Neuronal stem cell (in vitro differentiated cells): ENCODE measurements at regions not wholly inside any gene's neighbourhood (a gene's known extent, or its start where the extent isn't known, plus 50 kb on each side); places are given as distances from the start of the nearest gene placed in this dataset.

Experiments used
- DNase-seq: peaks from one replicate; pipeline ENCODE4 v3.0.0-alpha.2; 2013; ENCODE audit warnings: low spot score
- H2AFZ ChIP-seq: one replicate; pipeline ENCODE4 v1.6.1; 2013; ENCODE audit warnings: mild to moderate bottlenecking, low read length, inconsistent platforms
- H2AK5ac ChIP-seq: 2 replicates; pipeline ENCODE4 v1.6.1; 2013; ENCODE audit warnings: low read depth, mild to moderate bottlenecking, inconsistent platforms, low read length, moderate library complexity, mixed read lengths
- H2BK120ac ChIP-seq: 2 replicates; pipeline ENCODE4 v1.6.1; 2013; ENCODE audit warnings: low read depth, mild to moderate bottlenecking, inconsistent platforms, low read length, moderate library complexity, mixed read lengths
- H2BK12ac ChIP-seq: one replicate; pipeline ENCODE4 v1.6.1; 2013; ENCODE audit warnings: low read length, inconsistent platforms
- H2BK15ac ChIP-seq: 2 replicates; pipeline ENCODE4 v1.6.1; 2013; ENCODE audit warnings: mild to moderate bottlenecking, low read length, inconsistent platforms, mixed read lengths
- H2BK5ac ChIP-seq: one replicate; pipeline ENCODE4 v1.6.1; 2013; ENCODE audit warnings: inconsistent platforms, mild to moderate bottlenecking, low read length, moderate library complexity
- H3K14ac ChIP-seq: one replicate; pipeline ENCODE4 v1.6.1; 2013; ENCODE audit warnings: low read length, inconsistent platforms
- H3K18ac ChIP-seq: 2 replicates; pipeline ENCODE4 v1.6.1; 2013; ENCODE audit warnings: low read length, inconsistent platforms
- H3K23ac ChIP-seq: 2 replicates; pipeline ENCODE4 v1.6.1; 2013; ENCODE audit warnings: low read depth, mild to moderate bottlenecking, mixed read lengths, low read length, inconsistent platforms; ENCODE audit not compliant: poor library complexity
- H3K27ac ChIP-seq: replicated peaks from 3 replicates; pipeline ENCODE4 v1.5.1; 2013; ENCODE audit warnings: low read length, inconsistent platforms
- H3K27me3 ChIP-seq, 3 experiments: 2 replicates each; pipeline ENCODE4 v1.6.1; 2013; ENCODE audit warnings: low read length in 3 of 3, mild to moderate bottlenecking in 2 of 3, inconsistent platforms in 1 of 3, low read depth in 1 of 3, mixed read lengths in 1 of 3, moderate library complexity in 1 of 3; ENCODE audit not compliant: control insufficient read depth in 3 of 3, insufficient read depth in 3 of 3
- H3K36me3 ChIP-seq, 2 donors: replicated peaks in 1 of 2; 2 replicates each; pipeline ENCODE4 v1.6.1; 2013; ENCODE audit warnings: low read length in 2 of 2; ENCODE audit not compliant: control insufficient read depth in 2 of 2, insufficient read depth in 2 of 2
- H3K4ac ChIP-seq: 2 replicates; pipeline ENCODE4 v1.6.1; 2013; ENCODE audit warnings: inconsistent platforms, mild to moderate bottlenecking, low read length, moderate library complexity
- H3K4me1 ChIP-seq, 2 donors: 1 replicate in 1 of 2; 2 replicates in 1 of 2; pipeline ENCODE4 v1.6.1; 2013; ENCODE audit warnings: low read length in 2 of 2, low read depth in 1 of 2; ENCODE audit not compliant: control insufficient read depth in 2 of 2, insufficient read depth in 1 of 2
- H3K4me2 ChIP-seq: one replicate; pipeline ENCODE4 v1.6.1; 2013; ENCODE audit warnings: mild to moderate bottlenecking, low read length, inconsistent platforms; ENCODE audit not compliant: insufficient read depth, poor library complexity, severe bottlenecking
- H3K4me3 ChIP-seq, 2 donors: 2 replicates each; pipeline ENCODE4 v1.5.1; 2013; ENCODE audit warnings: low read length in 2 of 2, mild to moderate bottlenecking in 2 of 2, inconsistent platforms in 1 of 2, moderate library complexity in 1 of 2
- H3K79me1 ChIP-seq: one replicate; pipeline ENCODE4 v1.6.1; 2013; ENCODE audit warnings: low read depth, mild to moderate bottlenecking, inconsistent platforms, low read length, moderate library complexity
- H3K9ac ChIP-seq: one replicate; pipeline ENCODE4 v1.6.1; 2013; ENCODE audit warnings: mild to moderate bottlenecking, low read depth, low read length, inconsistent platforms; ENCODE audit not compliant: poor library complexity
- H3K9me3 ChIP-seq, 2 donors: replicated peaks in 1 of 2; 2 replicates each; pipeline versions ENCODE3 to v1.6.1; 2013; ENCODE audit warnings: low read length in 2 of 2, mild to moderate bottlenecking in 2 of 2, inconsistent platforms in 1 of 2, low read depth in 1 of 2, mixed read lengths in 1 of 2, moderate library complexity in 1 of 2; ENCODE audit not compliant: control insufficient read depth in 2 of 2, insufficient read depth in 1 of 2
- H4K8ac ChIP-seq: one replicate; pipeline ENCODE4 v1.6.1; 2013; ENCODE audit warnings: low read depth, mild to moderate bottlenecking, inconsistent platforms, low read length, moderate library complexity
- H4K91ac ChIP-seq: one replicate; pipeline ENCODE4 v1.6.1; 2013; ENCODE audit warnings: low read length, low read depth, mild to moderate bottlenecking, inconsistent platforms; ENCODE audit not compliant: poor library complexity
- WGBS, 2 donors: extraction: QIAGEN DNeasy Blood & Tissue Kit; methylation state at CpG; one replicate each; pipeline ENCODE4 v1.1.7; 2013; ENCODE audit warnings: missing lambda C conversion rate in 2 of 2, mixed read lengths in 1 of 2; ENCODE audit not compliant: insufficient read length in 2 of 2, insufficient replicate concordance in 1 of 2; ENCODE audit errors: extremely low coverage in 2 of 2; 5-methylcytosine and 5-hydroxymethylcytosine counted together

DNA sequence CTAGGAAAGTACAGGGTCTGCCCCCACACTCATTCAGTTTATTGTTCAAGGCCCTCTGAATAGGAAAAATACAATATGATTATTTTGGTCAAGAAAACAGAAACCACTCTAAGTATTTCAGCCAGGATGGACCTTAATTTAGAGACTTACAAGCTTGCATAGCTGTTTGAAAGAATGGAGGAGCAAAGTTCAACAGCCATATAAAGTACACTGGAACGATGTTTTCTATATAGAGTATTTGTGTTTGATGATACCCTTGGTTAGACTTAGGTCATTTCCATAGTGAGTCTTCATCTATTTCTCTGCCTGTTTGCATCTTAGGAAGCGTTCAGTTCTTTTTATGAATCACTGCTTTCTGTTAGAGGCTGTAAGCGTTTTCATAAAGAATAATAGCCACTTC, 366.2 kb downstream of the NUP35 start:
- no peaks in the 10 kb centered on the region for H3K79me1 ChIP-seq
- no peak for DNase-seq
- H3K4me3 ChIP-seq = no peak overlapping the region
- H2BK15ac ChIP-seq = no peak overlapping the region
- no peak overlapping the region for H2BK12ac ChIP-seq
- H3K9ac ChIP-seq = no peak overlapping the region
- H2AFZ ChIP-seq = peak overlapping the region; percentile 16
- H3K27ac ChIP-seq = no peak overlapping the region
- no peak overlapping the region for H2AK5ac ChIP-seq
- H3K36me3 ChIP-seq = no peaks in the 10 kb centered on the region
- H3K9me3 ChIP-seq = no peaks in the 10 kb centered on the region
- no peak overlapping the region for H3K23ac ChIP-seq
- no peaks in the 10 kb centered on the region for H3K4me1 ChIP-seq
- WGBS, 2 donors = no CpG with 5 or more reads among the region's 3 CpGs
- H3K4ac ChIP-seq = no peak overlapping the region
- H3K4me2 ChIP-seq = no peak overlapping the region
- H3K27me3 ChIP-seq = no peaks in the 10 kb centered on the region
- H3K18ac ChIP-seq = no peak overlapping the region
- no peak overlapping the region for H2BK5ac ChIP-seq
- no peak overlapping the region for H4K91ac ChIP-seq
- no peak overlapping the region for H2BK120ac ChIP-seq
- no peak overlapping the region for H3K14ac ChIP-seq
- no peak overlapping the region for H4K8ac ChIP-seq

DNA sequence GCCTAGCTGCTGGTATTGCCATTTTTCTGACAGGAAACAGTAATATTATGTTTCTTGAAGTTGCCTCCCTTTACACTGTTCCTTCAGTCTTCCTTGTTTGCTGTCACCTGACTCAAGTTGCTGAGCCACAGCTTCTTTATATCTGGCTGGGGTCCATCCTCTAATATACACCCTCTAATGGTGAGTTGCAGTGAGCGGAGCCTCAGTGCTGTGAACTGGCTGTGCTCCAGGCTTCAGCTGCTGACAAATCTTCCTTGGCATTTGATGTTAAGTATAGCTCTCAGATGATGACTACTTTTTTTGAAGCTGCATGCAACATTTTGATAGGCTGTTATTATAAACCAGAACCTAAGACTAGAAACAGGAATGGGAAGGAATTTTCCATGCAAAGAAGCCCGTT, 366.7 kb downstream of the NUP35 start:
- Histone ChIP-seq H3K27me3 (no peaks in the 10 kb centered on the region), H4K8ac (no peak overlapping the region), H3K18ac (no peak overlapping the region), H2BK5ac (no peak overlapping the region), H2AFZ (peak overlapping the region; percentile 14), H3K4me3 (no peak overlapping the region), H3K4me2 (no peak overlapping the region), H3K79me1 (no peaks in the 10 kb centered on the region), H4K91ac (no peak overlapping the region), H3K27ac (no peak overlapping the region), H3K23ac (no peak overlapping the region), H2BK12ac (no peak overlapping the region), H3K14ac (no peak overlapping the region), H3K4me1 (no peaks in the 10 kb centered on the region), H2AK5ac (no peak overlapping the region), H2BK120ac (no peak overlapping the region), H2BK15ac (no peak overlapping the region), H3K9ac (no peak overlapping the region), H3K9me3 (no peaks in the 10 kb centered on the region), H3K4ac (no peak overlapping the region), H3K36me3 (no peaks in the 10 kb centered on the region)
- no peak for DNase-seq
- no CpG with 5 or more reads among the region's 2 CpGs for WGBS, 2 donors

DNA sequence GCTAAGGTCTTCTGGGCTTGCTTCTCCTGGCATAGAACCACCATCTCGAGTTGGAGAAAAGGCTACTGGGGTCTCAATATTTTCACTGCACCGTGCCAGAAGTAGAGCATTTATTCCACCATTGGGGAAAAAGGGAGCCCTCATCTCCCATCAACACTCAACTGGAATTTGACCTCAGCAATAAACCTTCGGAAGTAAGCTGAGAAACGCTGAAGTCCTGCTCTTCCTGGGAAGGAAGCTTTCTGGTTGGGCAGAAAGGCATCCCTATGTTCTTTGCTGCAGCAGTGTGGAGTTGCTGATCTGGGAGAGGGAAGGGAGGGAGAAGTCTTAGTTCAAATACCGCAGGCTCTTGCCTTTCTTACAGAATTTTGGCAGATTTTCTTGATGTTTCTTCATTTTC, 368.8 kb downstream of the NUP35 start:
- H3K4me3 ChIP-seq = no peak overlapping the region

GRCh38 chr2:183495079-183495478, 370.8 kb downstream of the NUP35 start:
- no peak for DNase-seq
- Histone ChIP-seq H4K8ac (no peak overlapping the region), H2BK5ac (no peak overlapping the region), H3K4me1 (no peaks in the 10 kb centered on the region), H3K27me3 (no peaks in the 10 kb centered on the region), H4K91ac (no peak overlapping the region), H2BK15ac (no peak overlapping the region), H3K18ac (no peak overlapping the region), H3K36me3 (no peaks in the 10 kb centered on the region), H2BK12ac (no peak overlapping the region), H3K9ac (no peak overlapping the region), H2BK120ac (no peak overlapping the region), H2AFZ (no peak overlapping the region), H3K9me3 (no peaks in the 10 kb centered on the region), H3K79me1 (no peaks in the 10 kb centered on the region), H3K27ac (no peak overlapping the region), H3K4me3 (no peak overlapping the region), H3K4me2 (no peak overlapping the region), H3K4ac (no peak overlapping the region), H2AK5ac (no peak overlapping the region), H3K23ac (no peak overlapping the region), H3K14ac (no peak overlapping the region)
- no CpG with 5 or more reads among the region's 2 CpGs for WGBS, 2 donors

More for the DNA sequence above, 368.8 kb downstream of the NUP35 start:
- H3K9ac ChIP-seq = no peak overlapping the region
- DNase-seq = no peak
- H3K79me1 ChIP-seq = no peaks in the 10 kb centered on the region
- H2AK5ac ChIP-seq = no peak overlapping the region
- no peak overlapping the region for H3K4ac ChIP-seq
- no peak overlapping the region for H3K18ac ChIP-seq
- H2AFZ ChIP-seq = no peak overlapping the region
- no peaks in the 10 kb centered on the region for H3K27me3 ChIP-seq
- no peaks in the 10 kb centered on the region for H3K9me3 ChIP-seq
- no peak overlapping the region for H3K23ac ChIP-seq
- no peak overlapping the region for H2BK12ac ChIP-seq
- no peak overlapping the region for H2BK15ac ChIP-seq
- no peak overlapping the region for H4K8ac ChIP-seq
- H2BK5ac ChIP-seq = no peak overlapping the region
- no CpG with 5 or more reads among the region's 5 CpGs for WGBS, 2 donors
- no peak overlapping the region for H2BK120ac ChIP-seq
- no peak overlapping the region for H3K4me2 ChIP-seq
- H4K91ac ChIP-seq = no peak overlapping the region
- H3K27ac ChIP-seq = no peak overlapping the region
- no peak overlapping the region for H3K14ac ChIP-seq
- H3K4me1 ChIP-seq = no peaks in the 10 kb centered on the region
- no peaks in the 10 kb centered on the region for H3K36me3 ChIP-seq
